Calu3 (cell line): ENCODE measurements at regions not wholly inside any gene's neighbourhood (a gene's known extent, or its start where the extent isn't known, plus 50 kb on each side); places are given as distances from the start of the nearest gene placed in this dataset.

ENCODE experiments used
- BruUV-seq: library from RNA; stranded (reverse); fragments of 400-500 nt; replicated peaks from 2 replicates; lab custom pipeline; 2021; lab: Mats Ljungman, UMichigan
- CTCF ChIA-PET: fragments of 300-600 bp; sonication (Branson Sonifier 250); formaldehyde crosslinking; loops from one replicate; lab custom pipeline; 2022; ENCODE audit warnings: antibody characterized with exemption; lab: Charles Lee
- DNase-seq: peaks from one replicate; pipeline ENCODE4 v3.0.0; 2022
- H3K27ac Mint-ChIP-seq: one replicate; pipeline ENCODE4 v1.8.0; 2022; ENCODE audit warnings: mixed read lengths; ENCODE audit not compliant: unreplicated experiment
- H3K27me3 Mint-ChIP-seq: one replicate; pipeline ENCODE4 v1.8.0; 2022; ENCODE audit warnings: mixed read lengths; ENCODE audit not compliant: unreplicated experiment
- H3K36me3 Mint-ChIP-seq: one replicate; pipeline ENCODE4 v1.8.0; 2022; ENCODE audit warnings: mild to moderate bottlenecking, moderate library complexity, mixed read lengths; ENCODE audit not compliant: insufficient read depth, unreplicated experiment
- H3K4me1 Mint-ChIP-seq: one replicate; pipeline ENCODE4 v1.8.0; 2022; ENCODE audit warnings: mild to moderate bottlenecking, low read depth, mixed read lengths; ENCODE audit not compliant: unreplicated experiment
- H3K4me3 Mint-ChIP-seq: one replicate; pipeline ENCODE4 v1.8.0; 2022; ENCODE audit warnings: mild to moderate bottlenecking, low read depth, moderate library complexity, mixed read lengths; ENCODE audit not compliant: unreplicated experiment
- H3K9me3 Mint-ChIP-seq: one replicate; pipeline ENCODE4 v1.8.0; 2022; ENCODE audit warnings: low read depth, mixed read lengths; ENCODE audit not compliant: unreplicated experiment
- CTCF ChIP-seq: fragments of 200-600 bp; IDR thresholded peaks from one replicate; pipeline ENCODE4 v1.8.0; 2022; ENCODE audit warnings: antibody characterized with exemption; ENCODE audit not compliant: unreplicated experiment
- intact Hi-C: fragments of 100-400 bp; cut with micrococcal nuclease; formaldehyde crosslinking; loops from one replicate; pipeline ENCODE4 v1.10.0; 2022; ENCODE audit not compliant: unreplicated experiment

GRCh38 chr2:210994104-210994503 is 437.7 kb downstream of the CPS1 start:
- TF ChIP-seq CTCF, result no peak
- Mint-ChIP-seq H3K4me3 (no peak overlapping the region), H3K36me3 (no peaks in the 10 kb centered on the region), H3K27ac (no peak overlapping the region), H3K27me3 (no peaks in the 10 kb centered on the region), H3K4me1 (no peaks in the 10 kb centered on the region), H3K9me3 (peaks cover 4% of the 10 kb centered on the region)
- CTCF ChIA-PET, result no interaction called here
- BruUV-seq, result no TSS peak
- intact Hi-C loops, result no loop called here
- no peak for DNase-seq

GRCh38 chr2:210997373-210997772 is 441.0 kb downstream of the CPS1 start:
- no TSS peak for BruUV-seq
- CTCF ChIA-PET, result no interaction called here
- no peak overlapping the region for H3K27ac Mint-ChIP-seq
- H3K4me3 Mint-ChIP-seq, result no peak overlapping the region
- intact Hi-C loops, result no loop called here
- H3K9me3 Mint-ChIP-seq, result peaks cover 3% of the 10 kb centered on the region
- H3K36me3 Mint-ChIP-seq, result no peaks in the 10 kb centered on the region
- no peaks in the 10 kb centered on the region for H3K27me3 Mint-ChIP-seq
- DNase-seq, result no peak
- TF ChIP-seq CTCF, result no peak
- H3K4me1 Mint-ChIP-seq, result no peaks in the 10 kb centered on the region

- Mint-ChIP-seq H3K4me1 (no peaks in the 10 kb centered on the region), H3K9me3 (peaks cover 3% of the 10 kb centered on the region), H3K36me3 (no peaks in the 10 kb centered on the region), H3K27me3 (no peaks in the 10 kb centered on the region), H3K27ac (no peak overlapping the region), H3K4me3 (no peak overlapping the region)
- no TSS peak for BruUV-seq
- CTCF ChIA-PET, result no interaction called here
- no peak for TF ChIP-seq CTCF
- DNase-seq, result no peak
- intact Hi-C loops, result no loop called here
Measured at GRCh38 chr2:210998334-210998733, 441.9 kb downstream of the CPS1 start.

GRCh38 chr2:211014376-211014775 is 458.0 kb downstream of the CPS1 start:
- no peak for DNase-seq
- TF ChIP-seq CTCF, result no peak
- no TSS peak for BruUV-seq
- no peaks in the 10 kb centered on the region for H3K36me3 Mint-ChIP-seq
- intact Hi-C loops, result no loop called here
- H3K27me3 Mint-ChIP-seq, result no peaks in the 10 kb centered on the region
- peaks cover 21% of the 10 kb centered on the region for H3K4me1 Mint-ChIP-seq
- peaks cover 3% of the 10 kb centered on the region for H3K9me3 Mint-ChIP-seq
- H3K27ac Mint-ChIP-seq, result peak overlapping the region; percentile 57
- peak overlapping the region; percentile 41 for H3K4me3 Mint-ChIP-seq
- CTCF ChIA-PET, result no interaction called here
